Tibial artery (tissue), 4 donors: ENCODE measurements at regions not wholly inside any gene's neighbourhood (a gene's known extent, or its start where the extent isn't known, plus 50 kb on each side); places are given as distances from the start of the nearest gene placed in this dataset.

Experiments used
- DNase-seq, 2 donors: peaks; one replicate each; pipeline ENCODE4 v3.0.0-alpha.2; 2019
- H3K27ac ChIP-seq, 2 donors: fragments of 200-600 bp; sonication (generic) in 1 of 2; 1 replicate in 1 of 2; 2 replicates in 1 of 2; pipeline ENCODE4 v1.5.1; 2018 to 2019; ENCODE audit warnings: mild to moderate bottlenecking in 1 of 2
- H3K27me3 ChIP-seq, 2 donors: fragments of 200-600 bp; sonication (generic) in 1 of 2; one replicate each; pipeline versions ENCODE4 v1.5.1 to v1.6.0; 2016 to 2019
- H3K36me3 ChIP-seq, 3 donors: fragments of 200-600 bp; sonication (generic) in 2 of 3; one replicate each; pipeline ENCODE4 v1.5.1; 2016 to 2019; ENCODE audit warnings: mild to moderate bottlenecking in 2 of 3
- H3K4me1 ChIP-seq, 4 donors: fragments of 200-600 bp; sonication (generic) in 2 of 4; 1 replicate in 3 of 4; 2 replicates in 1 of 4; pipeline ENCODE4 v1.5.1; 2016 to 2019
- H3K4me3 ChIP-seq, 2 donors: fragments of 200-600 bp; sonication (generic) in 1 of 2; 1 replicate in 1 of 2; 2 replicates in 1 of 2; pipeline ENCODE4 v1.5.1; 2018 to 2019; ENCODE audit warnings: mild to moderate bottlenecking in 2 of 2
- H3K9me3 ChIP-seq, 3 donors: fragments of 200-600 bp; sonication (generic) in 1 of 3; one replicate each; pipeline ENCODE4 v1.5.1; 2016 to 2019
- CTCF ChIP-seq, 2 experiments: fragments of 200-600 bp in 1 of 2; fragments of 450-650 bp in 1 of 2; IDR thresholded peaks; one replicate each; pipeline ENCODE4 v1.5.1; 2017 to 2019; ENCODE audit warnings: antibody characterized with exemption in 2 of 2, mild to moderate bottlenecking in 1 of 2, moderate library complexity in 1 of 2
- intact Hi-C: fragments of 100-400 bp; cut with DNase I; formaldehyde crosslinking; loops from one replicate; pipeline ENCODE4 v1.15.0; 2023; ENCODE audit warnings: low total_unique reads

- no peaks in the 10 kb centered on the region for H3K9me3 ChIP-seq
- H3K27ac ChIP-seq: no peak overlapping the region
- peaks cover 0 to 15% (median 3%) of the 10 kb centered on the region in 4 donors for H3K4me1 ChIP-seq
- no peak overlapping the region for H3K4me3 ChIP-seq
- no peak for TF ChIP-seq CTCF (IDR thresholded peaks at IDR 0.05)
- no peaks in the 10 kb centered on the region for H3K36me3 ChIP-seq
- no peaks in the 10 kb centered on the region for H3K27me3 ChIP-seq
- intact Hi-C loops: no loop called here
- DNase-seq: no peak
Measured at GRCh38 chr1:96233422-96233821, 488.2 kb upstream of the PTBP2 start.

GRCh38 chr1:96234299-96234698, 487.3 kb upstream of the PTBP2 start:
- no peak overlapping the region for H3K4me3 ChIP-seq
- peaks cover 0 to 15% (median 3%) of the 10 kb centered on the region in 4 donors for H3K4me1 ChIP-seq
- no peaks in the 10 kb centered on the region for H3K36me3 ChIP-seq
- DNase-seq: peak; percentile 52 to 65
- intact Hi-C loops: no loop called here
- no peak for TF ChIP-seq CTCF (IDR thresholded peaks at IDR 0.05)
- H3K9me3 ChIP-seq: no peaks in the 10 kb centered on the region
- H3K27ac ChIP-seq: no peak overlapping the region
- H3K27me3 ChIP-seq: no peaks in the 10 kb centered on the region

- Histone ChIP-seq H3K4me1 (peaks cover 0 to 15% (median 3%) of the 10 kb centered on the region in 4 donors), H3K36me3 (no peaks in the 10 kb centered on the region), H3K9me3 (no peaks in the 10 kb centered on the region), H3K4me3 (no peak overlapping the region), H3K27me3 (no peaks in the 10 kb centered on the region), H3K27ac (no peak overlapping the region)
- peak; percentile 63 to 66 for TF ChIP-seq CTCF (IDR thresholded peaks at IDR 0.05)
- no peak for DNase-seq
- intact Hi-C loops: no loop called here
Measured at GRCh38 chr1:96236156-96236739, 485.3 kb upstream of the PTBP2 start.

GRCh38 chr1:96238426-96238825, 483.2 kb upstream of the PTBP2 start:
- Histone ChIP-seq H3K4me3 (no peak overlapping the region), H3K36me3 (no peaks in the 10 kb centered on the region), H3K4me1 (peaks cover 0 to 15% (median 3%) of the 10 kb centered on the region in 4 donors), H3K9me3 (no peaks in the 10 kb centered on the region), H3K27ac (no peak overlapping the region), H3K27me3 (no peaks in the 10 kb centered on the region)
- intact Hi-C loops: no loop called here
- no peak for DNase-seq
- TF ChIP-seq CTCF (IDR thresholded peaks at IDR 0.05): no peak

GRCh38 chr1:96240438-96240837, 481.1 kb upstream of the PTBP2 start:
- intact Hi-C loops: no loop called here
- no peak overlapping the region for H3K4me3 ChIP-seq
- TF ChIP-seq CTCF (IDR thresholded peaks at IDR 0.05): no peak
- no peaks in the 10 kb centered on the region for H3K9me3 ChIP-seq
- H3K27ac ChIP-seq: no peak overlapping the region
- peaks cover 0 to 4% (median 3%) of the 10 kb centered on the region in 4 donors for H3K4me1 ChIP-seq
- no peaks in the 10 kb centered on the region for H3K36me3 ChIP-seq
- no peak for DNase-seq
- H3K27me3 ChIP-seq: no peaks in the 10 kb centered on the region
